ENCODE measurements at regions not wholly inside any gene's neighbourhood (a gene's known extent, or its start where the extent isn't known, plus 50 kb on each side); places are given as distances from the start of the nearest gene placed in this dataset.
"Not testable (repeated sequence)": the region's sequence is repeated elsewhere in the genome, so short reads cannot be mapped to it uniquely, and the experiment has no call there.

DNA sequence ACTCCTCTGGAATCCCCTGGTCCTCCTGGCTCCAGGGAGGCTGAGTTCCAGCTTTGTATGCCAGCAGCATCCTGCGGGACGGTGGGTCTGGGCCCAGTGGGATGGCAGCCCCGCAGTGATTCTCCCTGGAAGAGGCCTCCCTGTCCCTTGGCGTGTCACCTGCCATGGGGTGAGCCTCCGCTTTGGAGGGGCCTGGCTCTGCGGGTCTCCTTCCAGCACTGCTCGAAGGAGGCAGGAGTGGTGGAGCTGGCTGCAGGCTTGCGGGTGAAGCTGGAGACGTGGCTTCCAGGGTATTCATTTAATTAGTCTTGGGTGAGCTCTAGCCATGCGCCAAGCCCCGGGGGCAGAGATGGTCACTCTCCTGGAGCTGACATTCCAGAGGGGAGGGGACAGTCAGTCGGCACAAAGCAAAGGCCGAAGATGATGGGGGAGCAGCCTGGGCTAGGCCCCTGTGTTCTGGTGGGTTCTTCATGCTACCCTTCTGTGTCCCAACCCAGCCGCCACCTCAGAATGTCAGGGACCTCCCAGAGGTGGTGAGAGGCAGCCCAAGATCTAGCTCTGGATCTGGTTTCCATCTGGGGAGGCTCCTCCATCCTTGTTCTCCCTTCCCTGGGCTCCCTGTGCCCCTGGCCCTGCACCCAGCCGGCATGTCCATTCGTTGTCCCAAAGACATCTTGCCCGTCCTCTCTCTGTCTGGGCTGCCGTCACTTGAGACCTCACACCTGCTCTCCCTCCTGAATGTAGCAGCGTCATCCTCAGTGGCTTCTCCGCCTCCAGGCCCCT is 1332.5 kb downstream of the BRD1 start:
- no peak for DNase-seq (ENCODE audit: low spot score)

DNA sequence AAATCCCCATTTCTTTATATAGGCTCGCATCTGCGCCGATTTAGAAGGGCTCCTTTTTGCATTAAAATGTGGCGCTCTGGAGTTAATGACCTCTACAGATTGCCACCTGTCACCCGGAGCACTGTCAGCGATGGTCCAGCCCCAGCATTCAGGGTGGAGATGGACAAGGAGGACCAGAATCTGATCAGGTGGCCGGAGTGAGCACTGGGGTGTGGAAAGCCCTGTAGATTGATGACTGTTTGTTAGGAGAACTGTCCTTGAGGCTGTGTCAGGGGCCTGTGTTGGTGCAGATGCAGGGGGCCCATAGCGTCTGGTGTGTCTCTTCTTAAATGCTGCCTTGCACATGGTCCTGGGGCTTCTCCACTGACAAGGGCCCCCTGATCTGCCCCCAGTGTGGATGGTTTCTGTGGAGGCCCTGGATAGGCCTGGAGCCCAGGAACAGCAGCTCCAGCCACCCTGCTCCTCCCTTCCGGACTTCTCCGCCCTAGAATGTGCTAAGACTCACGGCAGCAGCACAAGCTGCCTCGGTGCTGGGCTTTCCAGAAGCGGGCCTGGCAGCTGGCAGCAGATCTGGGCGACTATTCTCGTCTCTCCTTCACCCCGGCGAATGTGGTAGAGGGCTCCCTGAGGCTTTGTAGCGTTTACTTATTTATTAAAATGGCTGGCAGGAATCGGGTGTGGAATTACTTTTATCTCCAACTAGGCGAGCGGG is 1333.3 kb downstream of the BRD1 start:
- no peak for DNase-seq (ENCODE audit: low spot score)

DNA sequence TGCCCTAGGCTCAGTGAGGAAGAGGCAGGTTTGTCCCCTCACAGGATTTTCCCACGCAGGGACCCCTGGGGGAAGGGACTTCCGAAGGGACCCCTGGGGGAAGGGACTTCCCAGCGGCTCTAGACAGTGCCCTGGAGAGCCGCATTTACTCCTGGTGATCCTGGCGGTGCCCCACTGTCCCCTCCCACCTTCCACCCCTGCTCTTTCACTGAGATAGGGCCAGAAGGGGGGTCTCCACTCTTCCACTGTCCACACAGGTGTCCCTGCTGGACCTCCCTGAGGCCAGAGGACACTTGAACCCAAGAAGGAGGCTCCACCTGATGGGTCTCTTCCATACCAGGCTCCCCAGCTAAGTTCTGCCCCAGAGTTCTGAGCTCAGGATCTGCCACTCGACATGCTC is 1333.9 kb downstream of the BRD1 start:
- DNase-seq (ENCODE audit: low spot score), result no peak

DNA sequence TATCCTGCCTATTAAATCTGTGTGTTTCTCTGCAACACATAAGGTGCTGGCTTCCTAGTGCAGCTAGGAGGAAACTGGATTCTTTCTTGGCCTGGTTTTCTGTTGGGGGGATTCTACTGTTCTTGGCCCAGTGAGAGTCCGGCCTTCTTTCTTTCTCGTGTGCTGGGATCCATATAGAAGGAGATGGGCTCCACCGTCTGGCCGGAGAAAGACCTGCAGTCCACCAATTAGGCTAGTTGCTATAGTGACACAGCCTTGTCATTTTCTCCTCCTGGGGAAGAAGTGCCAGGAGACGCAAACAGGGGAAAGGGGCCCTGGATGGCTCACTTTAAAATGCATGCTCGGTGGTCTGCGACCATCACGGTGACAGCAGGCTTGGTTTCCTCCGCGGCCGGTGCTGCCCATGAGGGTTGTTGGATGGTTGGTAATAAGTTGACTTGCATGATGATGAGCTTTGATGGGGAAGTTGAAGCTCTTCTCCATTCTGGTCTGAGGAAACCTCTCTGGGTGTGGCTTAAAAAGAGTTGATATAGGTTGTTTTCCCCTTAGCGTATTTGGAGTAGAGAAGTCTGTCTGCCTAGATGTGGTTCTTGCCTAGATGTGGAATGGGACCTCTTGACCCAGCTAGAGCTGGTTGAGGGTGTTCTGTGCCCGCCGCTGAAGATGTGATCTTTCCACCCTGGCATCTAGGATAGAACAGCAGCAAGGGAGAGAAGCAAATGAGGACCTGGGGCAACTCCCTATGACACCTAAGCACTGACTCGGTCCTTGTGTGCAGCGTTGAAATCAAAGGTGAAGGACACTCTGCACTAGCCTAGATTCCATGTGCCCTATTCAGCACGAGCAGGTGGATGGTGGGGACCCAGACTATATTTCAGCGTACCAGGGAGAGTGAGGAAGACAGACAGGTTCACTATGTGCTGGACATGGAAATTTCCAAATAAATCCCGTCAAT is 1335.0 kb downstream of the BRD1 start:
- no peak for DNase-seq (ENCODE audit: low spot score)

DNA sequence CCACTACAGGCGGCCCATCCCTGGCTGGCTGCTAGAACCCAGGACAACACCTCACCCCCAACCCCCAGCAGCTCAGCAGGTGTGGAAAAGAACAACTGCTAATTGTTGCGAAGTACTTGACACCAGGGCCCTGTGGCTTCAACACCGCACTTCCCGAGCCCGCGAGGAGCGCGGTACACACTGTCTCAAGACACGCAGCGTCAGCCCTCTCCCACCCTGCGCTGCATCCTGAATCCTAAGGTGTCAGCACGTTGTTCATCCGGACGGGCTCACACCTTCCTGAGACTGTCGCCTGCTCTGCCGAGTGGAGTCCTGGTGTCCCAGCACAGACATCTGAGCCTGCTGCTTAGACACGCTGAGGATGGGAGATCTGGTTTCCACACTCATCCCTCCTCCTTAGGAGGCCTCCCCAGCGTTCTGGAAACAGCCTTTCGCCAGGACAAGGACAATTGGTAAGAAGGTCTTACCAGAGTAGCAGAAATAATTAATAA is 1336.2 kb downstream of the BRD1 start:
- no peak for DNase-seq (ENCODE audit: low spot score)

DNA sequence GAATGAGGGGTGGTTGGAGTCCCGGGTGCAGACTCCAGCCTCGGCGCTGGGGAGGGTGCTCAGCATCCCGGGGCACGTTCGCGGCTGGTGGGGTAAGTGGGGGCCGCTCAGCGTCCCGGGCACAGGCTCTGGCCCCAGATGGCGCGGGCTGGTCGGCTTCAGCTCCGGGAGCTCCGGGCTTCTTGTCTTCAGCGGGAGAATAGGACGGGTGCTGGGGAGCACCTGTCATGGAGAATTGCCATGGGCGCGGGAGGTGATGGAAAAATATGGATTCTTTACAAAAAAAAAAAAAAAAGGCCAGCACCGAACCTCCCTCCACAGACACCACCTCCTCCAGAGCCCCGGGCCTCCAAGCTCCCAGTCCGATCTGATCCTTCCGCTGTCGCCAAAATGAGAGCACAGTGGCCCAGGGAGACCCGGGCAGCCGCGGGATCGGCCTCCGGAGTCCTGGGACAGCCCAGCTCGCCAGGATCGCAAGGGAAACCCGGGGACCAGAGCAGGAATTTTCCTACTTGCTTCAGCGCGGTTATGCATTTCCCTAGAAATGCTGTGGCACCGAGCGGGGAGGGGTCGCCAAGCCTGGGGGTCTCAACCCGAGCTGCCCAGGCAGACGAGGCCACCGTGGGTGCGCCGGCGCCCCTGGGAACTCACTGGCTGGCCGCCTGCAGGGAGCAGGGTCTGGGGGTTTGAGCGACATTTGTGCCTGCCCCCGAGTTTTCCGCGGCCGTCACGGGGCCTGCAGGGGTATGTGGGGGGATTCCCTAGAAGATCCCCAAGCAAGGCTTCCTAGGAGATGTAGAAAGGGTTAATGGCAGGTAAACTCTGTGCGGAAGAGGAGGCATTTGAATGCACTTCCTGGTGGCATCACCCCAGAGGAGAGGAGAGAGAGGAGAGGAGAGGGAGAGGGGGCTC is 1336.9 kb downstream of the BRD1 start:
- DNase-seq (ENCODE audit: low spot score), result no peak

DNA sequence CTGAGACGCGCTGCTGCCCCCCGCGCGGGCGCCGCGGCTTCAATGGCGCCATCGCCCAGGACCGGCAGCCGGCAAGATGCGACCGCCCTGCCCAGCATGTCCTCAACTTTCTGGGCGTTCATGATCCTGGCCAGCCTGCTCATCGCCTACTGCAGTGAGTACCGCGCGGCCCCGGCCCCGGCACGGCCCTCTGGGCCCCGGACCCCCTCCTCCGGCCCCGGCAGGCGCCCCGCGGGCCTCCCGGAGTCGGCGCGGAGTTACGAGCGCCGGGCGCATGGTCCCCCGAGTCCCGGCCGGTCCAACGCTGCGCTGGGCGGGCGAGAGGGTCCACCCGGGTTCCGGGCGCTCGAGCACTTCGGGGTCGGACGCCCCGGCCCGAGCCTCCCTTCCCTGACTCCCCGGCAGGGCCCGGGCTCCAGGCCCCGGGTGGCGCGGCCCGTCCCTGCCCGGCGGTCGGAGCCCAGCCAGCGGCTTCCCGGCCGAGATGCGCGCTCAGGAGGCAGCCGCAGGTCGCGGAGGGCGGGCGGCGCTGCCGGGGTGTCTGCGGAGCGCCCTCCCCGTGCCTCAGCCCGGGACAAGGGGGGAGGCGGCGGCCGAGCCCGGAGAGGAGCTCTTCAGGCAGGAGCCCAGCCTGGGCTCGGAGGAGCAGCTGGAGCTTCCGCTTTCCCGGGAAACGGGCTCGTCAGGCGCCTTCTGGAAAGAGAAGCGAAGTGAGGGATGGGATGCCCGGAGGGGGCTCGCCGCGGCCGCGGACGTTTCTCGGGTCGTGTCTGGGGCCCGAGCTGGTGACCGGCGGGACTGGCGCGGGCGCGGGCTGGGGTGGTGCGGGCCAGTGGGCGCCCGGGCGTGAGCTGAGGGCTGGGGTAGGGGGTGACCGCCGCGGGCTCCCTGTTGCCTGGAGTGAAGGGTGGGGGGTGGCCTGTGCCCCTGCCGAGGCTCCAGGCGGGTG is 1337.8 kb downstream of the BRD1 start:
- DNase-seq (ENCODE audit: low spot score), result no peak

DNA sequence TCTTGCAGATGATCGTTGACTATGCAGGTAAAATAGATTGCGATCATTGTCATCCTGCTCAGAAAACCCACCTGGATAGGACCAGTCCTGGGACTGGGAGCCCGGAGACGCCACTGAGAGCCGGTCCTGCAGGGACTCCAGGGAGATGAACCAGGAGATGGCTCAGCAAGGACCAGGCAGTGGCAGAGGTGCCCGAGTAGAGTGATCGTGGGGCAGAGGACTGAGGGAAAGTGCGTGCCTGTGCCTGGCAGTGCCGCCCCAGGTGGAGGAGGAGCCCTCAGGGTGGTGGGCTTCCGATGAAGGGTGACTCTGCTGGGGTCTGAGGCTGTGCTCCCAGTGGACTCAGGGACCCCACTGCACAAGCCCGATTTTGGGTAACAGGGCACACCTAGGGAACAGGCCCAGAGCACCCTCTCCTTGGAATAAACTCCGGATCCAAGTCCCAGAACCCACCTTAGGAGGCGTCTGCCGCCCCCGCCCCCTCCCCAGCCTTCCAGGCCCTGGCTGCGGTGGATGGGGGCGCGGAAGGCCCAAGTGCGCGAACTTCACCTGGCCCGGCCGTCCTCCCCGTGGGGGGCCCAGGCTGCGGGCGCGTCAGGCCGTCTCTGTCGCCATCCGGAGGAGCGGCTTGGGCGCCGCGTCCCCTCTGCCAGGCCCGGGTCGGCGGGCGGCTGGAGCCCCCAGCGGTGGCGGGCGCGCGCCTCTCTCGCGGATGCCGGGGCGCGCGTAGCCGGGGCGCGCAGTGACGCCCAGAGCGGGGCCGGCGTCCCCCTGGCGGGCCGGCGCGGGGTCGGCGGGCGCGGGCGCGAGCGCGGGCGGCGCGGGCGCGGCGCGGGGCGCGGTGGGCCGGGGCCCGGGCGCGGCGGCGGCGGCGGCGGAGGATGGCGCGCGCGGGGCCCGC is 1338.8 kb downstream of the BRD1 start:
- no peak for DNase-seq (ENCODE audit: low spot score)

DNA sequence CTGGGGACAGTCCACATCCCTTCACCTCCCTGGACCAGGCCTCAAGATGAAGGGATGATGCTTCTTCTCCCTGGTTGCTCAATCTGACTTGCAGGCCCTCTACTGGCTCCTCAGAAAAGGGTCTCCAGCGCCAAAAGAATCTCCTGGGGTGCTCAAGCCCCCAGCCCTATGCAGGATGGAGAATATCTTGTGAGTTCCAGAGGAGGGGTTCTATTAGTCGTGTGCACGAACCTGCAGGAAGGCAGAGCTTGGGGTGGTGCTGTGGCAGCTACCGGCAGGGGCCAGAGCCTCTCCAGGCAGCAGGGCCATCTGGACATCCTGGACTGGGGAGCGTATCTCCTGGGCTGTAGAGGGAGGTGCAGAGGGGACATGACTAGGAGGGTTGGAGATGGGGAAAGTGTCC is 1339.5 kb downstream of the BRD1 start:
- no peak for DNase-seq (ENCODE audit: low spot score)

DNA sequence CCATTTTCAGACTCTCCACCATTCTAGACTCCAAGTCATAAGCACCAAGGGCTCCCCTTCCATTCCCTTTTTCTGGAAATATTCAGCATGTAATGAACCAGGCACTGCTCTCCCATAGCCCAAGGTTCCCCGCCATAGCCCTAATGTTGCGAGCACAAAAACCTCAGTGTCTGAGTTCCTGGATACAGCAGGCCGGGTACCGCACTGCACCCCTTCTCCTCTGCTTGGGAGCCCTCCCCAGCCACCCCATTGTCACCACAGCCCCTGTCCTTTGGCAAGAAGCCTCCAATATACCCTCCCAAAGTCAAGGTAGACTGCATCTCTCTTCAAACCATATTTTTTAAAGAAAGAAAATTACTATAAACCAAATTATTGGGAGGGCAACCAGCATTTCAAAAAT is 1341.1 kb downstream of the BRD1 start:
- DNase-seq (ENCODE audit: low spot score), result no peak

DNA sequence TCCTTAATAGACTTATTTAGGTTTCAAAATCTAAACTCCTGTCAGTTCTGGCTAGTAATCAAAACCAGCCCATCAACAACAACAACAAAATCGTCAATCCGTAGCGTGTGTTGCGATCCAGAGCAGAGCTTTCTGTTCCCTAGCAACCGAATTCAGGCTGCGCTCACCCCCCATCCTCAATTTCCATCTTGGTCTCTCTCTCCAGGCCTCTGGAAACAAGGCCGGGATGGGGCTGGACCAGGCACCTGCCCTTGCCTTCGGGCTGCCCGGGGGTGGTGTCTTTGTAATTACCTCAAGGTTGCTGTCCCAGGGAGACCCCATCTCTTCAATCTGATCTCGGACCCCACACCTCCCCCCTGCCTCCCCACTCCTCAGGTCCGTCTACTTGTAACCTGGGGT is 1341.5 kb downstream of the BRD1 start:
- no peak for DNase-seq (ENCODE audit: low spot score)

DNA sequence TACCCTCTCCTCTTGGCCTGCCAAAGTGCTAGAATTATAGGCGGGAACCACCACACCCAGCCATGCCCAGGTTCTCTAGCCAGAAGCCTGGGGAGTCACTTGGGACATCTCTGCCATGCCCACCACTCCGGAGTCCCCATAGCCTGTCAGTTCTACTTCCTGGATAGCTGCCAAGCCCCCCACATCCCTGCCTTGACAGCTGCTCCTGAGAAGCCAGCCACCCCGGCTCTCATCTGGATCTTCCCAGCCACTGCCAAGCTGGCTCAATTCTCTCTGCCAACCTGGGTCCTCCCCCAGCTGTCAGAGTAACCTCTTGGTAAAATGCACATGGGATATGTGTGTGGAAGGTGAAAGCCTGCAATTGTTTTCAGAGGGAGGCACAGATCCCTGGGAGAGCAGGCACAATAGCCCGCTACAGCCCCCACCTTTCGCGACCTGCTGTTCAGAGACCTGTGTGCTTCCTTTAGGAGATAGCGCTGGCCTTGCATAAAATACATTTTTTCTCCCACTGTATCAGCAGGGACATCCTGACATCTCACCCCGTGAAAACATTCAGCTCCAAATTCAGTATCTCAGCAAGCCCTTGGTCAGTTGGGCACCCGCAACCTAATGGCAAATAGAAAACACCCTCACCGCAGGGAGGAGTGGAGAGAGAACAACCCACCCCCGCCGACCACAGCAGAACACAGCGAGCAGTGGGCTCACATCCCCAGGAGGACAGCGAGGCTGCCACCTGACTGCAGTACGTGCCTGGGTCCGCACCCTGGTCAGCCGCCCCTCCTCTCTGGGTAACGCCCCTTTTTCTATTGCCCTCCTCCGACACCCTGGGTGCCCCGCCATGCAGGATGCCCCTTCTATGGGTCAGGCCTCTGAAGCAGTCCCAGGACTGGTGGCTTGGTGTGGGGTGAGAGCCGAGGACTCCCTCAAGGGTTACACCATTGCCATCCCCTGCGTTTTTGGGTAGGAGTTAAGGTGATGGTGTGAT is 1342.2 kb downstream of the BRD1 start:
- DNase-seq (ENCODE audit: low spot score), result no peak

DNA sequence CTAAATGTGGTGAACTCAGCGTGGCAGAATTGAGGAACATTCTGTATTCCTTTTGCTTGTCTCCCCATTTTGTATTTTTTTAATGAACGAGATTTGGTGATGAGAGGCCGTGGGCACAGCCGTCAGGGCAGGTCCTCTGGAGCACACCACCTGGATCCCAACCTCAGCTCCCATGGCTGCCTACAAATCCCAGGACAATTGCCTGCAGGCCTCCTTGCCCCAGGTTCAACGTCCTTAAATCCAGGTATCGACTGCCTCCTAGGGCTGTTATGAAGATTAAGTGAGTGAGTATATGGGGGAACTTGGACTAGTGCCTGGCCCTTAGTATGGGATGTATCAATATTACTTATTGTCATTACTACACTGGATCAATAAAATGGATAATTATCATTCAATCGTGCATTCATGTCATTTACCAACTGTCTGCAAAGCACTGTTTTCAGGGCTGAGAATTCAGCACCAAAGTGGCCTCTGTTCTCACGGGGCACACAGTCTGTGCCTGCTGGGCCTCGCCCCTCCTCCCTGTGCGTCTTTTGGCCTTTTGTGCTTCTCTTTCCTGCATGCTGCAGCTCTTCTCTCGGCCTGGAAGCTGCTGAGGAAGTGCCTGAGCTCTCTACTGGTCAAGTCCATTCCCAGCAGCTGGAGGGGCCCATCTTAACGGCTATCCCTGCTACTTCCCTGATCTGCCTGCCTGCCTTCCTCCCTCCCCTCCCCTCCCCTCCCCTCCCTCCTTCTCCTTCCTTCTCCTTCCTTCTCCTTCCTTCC is 1343.7 kb downstream of the BRD1 start:
- no peak for DNase-seq (ENCODE audit: low spot score)

DNA sequence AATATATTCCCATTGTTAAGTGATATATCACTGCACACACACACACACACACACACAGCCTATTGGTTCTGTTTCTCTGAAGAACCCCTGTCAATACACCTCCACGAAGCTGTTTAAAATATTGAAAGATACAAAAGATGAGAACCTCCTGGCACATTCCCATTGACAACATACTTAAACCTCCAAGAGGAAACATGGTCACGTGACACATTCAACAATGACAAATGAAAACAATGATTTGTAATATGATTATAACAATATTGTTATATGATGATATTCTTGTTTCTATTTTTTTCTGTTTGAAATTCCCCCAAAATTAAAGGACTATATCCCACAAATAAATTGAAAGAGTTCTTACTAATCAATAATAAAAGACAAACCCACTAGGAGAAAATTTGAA is 1344.9 kb downstream of the BRD1 start:
- DNase-seq (ENCODE audit: low spot score), result no peak

DNA sequence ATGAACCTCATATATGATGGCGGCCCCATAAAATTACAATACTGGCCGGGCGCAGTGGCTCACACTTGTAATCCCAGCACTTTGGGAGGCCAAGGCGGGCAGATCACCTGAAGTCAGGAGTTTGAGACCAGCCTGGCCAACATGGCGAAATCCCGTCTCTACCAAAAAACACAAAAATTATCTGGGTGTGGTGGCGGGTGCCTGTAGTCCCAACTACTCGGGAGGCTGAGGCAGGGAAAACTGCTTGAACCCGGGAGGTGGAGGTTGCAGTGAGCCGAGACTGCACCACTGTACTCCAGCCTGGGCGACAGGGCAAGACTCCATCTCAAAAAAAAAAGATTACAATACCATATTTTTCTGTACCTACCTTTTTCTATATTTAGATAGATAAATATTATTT is 1345.5 kb downstream of the BRD1 start:
- not testable (repeated sequence) for DNase-seq (ENCODE audit: low spot score)

DNA sequence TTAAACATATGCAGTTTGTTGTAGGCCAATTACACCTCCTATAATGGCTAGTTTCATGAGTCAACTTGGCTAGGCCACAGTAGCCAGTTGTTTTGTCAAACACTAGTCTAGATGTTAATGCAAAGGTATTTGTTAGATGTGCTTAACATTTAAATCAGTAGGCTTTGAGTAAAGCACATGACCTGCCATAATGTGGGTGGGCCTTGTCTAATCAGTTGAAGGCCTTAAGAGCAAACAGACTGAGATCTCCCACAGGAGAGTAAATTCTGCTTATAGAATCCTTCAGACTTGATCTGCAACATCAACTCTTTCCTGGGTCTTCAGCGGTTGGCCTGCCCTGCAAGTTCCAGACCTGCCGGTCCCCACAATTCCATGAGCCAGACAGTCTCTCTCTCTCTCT is 1345.9 kb downstream of the BRD1 start:
- no peak for DNase-seq (ENCODE audit: low spot score)
